HepG2 (cell line): ENCODE measurements at regions not wholly inside any gene's neighbourhood (a gene's known extent, or its start where the extent isn't known, plus 50 kb on each side); places are given as distances from the start of the nearest gene placed in this dataset.

Experiments
- ATAC-seq: fragments of 200-7000 bp; cut with Tn5 transposase; 3 replicates; pipeline ENCODE4 v1.9.1; 2020; ENCODE audit warnings: mild to moderate bottlenecking, moderate library complexity
- BruUV-seq: library from RNA; stranded (reverse); fragments of 400-500 nt; replicated peaks from 2 replicates; lab custom pipeline; 2021; lab: Mats Ljungman, UMichigan
- CTCF ChIA-PET: fragments of 300-600 bp; formaldehyde crosslinking; extraction: SDS; loops from one replicate; lab custom pipeline; 2021; ENCODE audit warnings: low total read pairs, inconsistent platforms, low intra/inter-chr PET ratio; lab: Yijun Ruan, JAX
- POLR2A ChIA-PET: fragments of 350-600 bp; sonication (Branson Sonifier 250); formaldehyde crosslinking; loops from one replicate; lab custom pipeline; 2020; ENCODE audit warnings: antibody characterized with exemption, inconsistent platforms; lab: Yijun Ruan, JAX
- DNase-seq: peaks from one replicate; pipeline ENCODE4 v3.0.0-alpha.2; 2015; ENCODE audit warnings: low spot score
- FAIRE-seq: peaks from 3 replicates; lab custom pipeline; 2011; peaks lifted over from hg19 to GRCh38; lab: Jason Lieb, UNC
- H2AFZ ChIP-seq: one replicate; pipeline ENCODE4 v1.6.1; 2011; ENCODE audit warnings: low read length, inconsistent platforms
- H3K27ac ChIP-seq: fragments of 300-600 bp; 3 replicates; pipeline ENCODE4 v1.8.0; 2011; ENCODE audit warnings: mixed run types, mild to moderate bottlenecking, mixed read lengths, low read length, inconsistent platforms; ENCODE audit not compliant: insufficient read depth; ENCODE audit errors: extremely low read length
- H3K27me3 ChIP-seq, 2 experiments: fragments of 200-600 bp in 1 of 2; 2 replicates in 1 of 2; 3 replicates in 1 of 2; pipeline versions ENCODE4 v1.6.0 to v1.8.0; 2011; ENCODE audit warnings: low read length in 2 of 2, mild to moderate bottlenecking in 2 of 2, moderate library complexity in 2 of 2, inconsistent platforms in 1 of 2; ENCODE audit not compliant: insufficient read depth in 2 of 2, control insufficient read depth in 1 of 2
- H3K36me3 ChIP-seq, 2 experiments: fragments of 200-600 bp in 1 of 2; replicated peaks in 1 of 2; 2 replicates in 1 of 2; 3 replicates in 1 of 2; pipeline versions ENCODE4 v1.5.1 to v1.8.0; 2011; ENCODE audit warnings: low read length in 2 of 2, inconsistent platforms in 1 of 2; ENCODE audit not compliant: insufficient read depth in 2 of 2, control insufficient read depth in 1 of 2
- H3K4me1 ChIP-seq: 2 replicates; pipeline ENCODE4 v1.5.1; 2012; ENCODE audit warnings: low read length, inconsistent platforms; ENCODE audit not compliant: insufficient read depth
- H3K4me2 ChIP-seq: 2 replicates; pipeline ENCODE4 v1.6.0; 2011; ENCODE audit warnings: low read depth, low read length, inconsistent platforms
- H3K4me3 ChIP-seq, 3 experiments: fragments of 200-600 bp in 1 of 3; sonication (generic), shearing (Covaris generic) in 1 of 3; replicated peaks in 1 of 3; 2 replicates each; pipeline ENCODE4 v1.5.1; 2011 to 2016; ENCODE audit warnings: low read length in 3 of 3, inconsistent platforms in 2 of 3, low read depth in 2 of 3, mild to moderate bottlenecking in 2 of 3, control low read depth in 1 of 3, mixed read lengths in 1 of 3; ENCODE audit not compliant: insufficient read depth in 1 of 3
- H3K79me2 ChIP-seq: one replicate; pipeline ENCODE4 v1.6.1; 2011; ENCODE audit warnings: low read length, inconsistent platforms; ENCODE audit not compliant: insufficient read depth
- H3K9ac ChIP-seq: 2 replicates; pipeline ENCODE4 v1.6.0; 2011; ENCODE audit warnings: mild to moderate bottlenecking, low read depth, low read length, inconsistent platforms; ENCODE audit not compliant: insufficient read depth
- H3K9me3 ChIP-seq: 2 replicates; pipeline ENCODE4 v1.5.1; 2012; ENCODE audit warnings: mild to moderate bottlenecking, low read length
- H4K20me1 ChIP-seq: 2 replicates; pipeline ENCODE4 v1.6.0; 2011; ENCODE audit warnings: inconsistent platforms, mild to moderate bottlenecking, low read length, moderate library complexity; ENCODE audit not compliant: insufficient read depth
- ATF4 ChIP-seq, 2 experiments: fragments of 450-650 bp in 1 of 2; sonication (generic) in 1 of 2; formaldehyde crosslinking; IDR thresholded peaks; 2 replicates each; pipeline versions ENCODE4 v1.5.0 to v1.8.0; 2020 to 2022; ENCODE audit warnings: mild to moderate bottlenecking in 1 of 2, missing genetic modification reagents in 1 of 2
- GABPA ChIP-seq, 2 experiments: IDR thresholded peaks; 2 replicates each; pipeline ENCODE4 v1.6.1; 2011 to 2016; ENCODE audit warnings: low read depth in 2 of 2, low read length in 1 of 2, missing biosample characterization in 1 of 2, missing genetic modification characterization in 1 of 2
- GFI1 ChIP-seq: sonication (generic); formaldehyde crosslinking; IDR thresholded peaks from 2 replicates; pipeline ENCODE4 v1.5.0; 2020; ENCODE audit warnings: missing genetic modification reagents, mild to moderate bottlenecking, borderline replicate concordance
- HNF1A ChIP-seq, 2 experiments: sonication (generic) in 1 of 2; formaldehyde crosslinking in 1 of 2; IDR thresholded peaks; 2 replicates each; pipeline versions ENCODE4 v1.4.0 to v1.6.1; 2016 to 2020; ENCODE audit warnings: borderline replicate concordance in 1 of 2, low read depth in 1 of 2, mild to moderate bottlenecking in 1 of 2, missing genetic modification reagents in 1 of 2
- HNRNPH1 ChIP-seq: fragments of 200-400 bp; formaldehyde crosslinking; optimal IDR thresholded peaks from 2 replicates; pipeline ENCODE3; 2017; ENCODE audit warnings: mild to moderate bottlenecking, low read depth, low read length
- SAP130 ChIP-seq: IDR thresholded peaks from 2 replicates; pipeline ENCODE4 v1.6.1; 2016; ENCODE audit warnings: low read depth
- ZFP1 ChIP-seq: IDR thresholded peaks from 2 replicates; pipeline ENCODE4 v1.6.1; 2016
- ZFP91 ChIP-seq: sonication (generic); formaldehyde crosslinking; IDR thresholded peaks from 2 replicates; pipeline ENCODE4 v1.9.0; 2022; ENCODE audit warnings: missing genetic modification reagents, mild to moderate bottlenecking, borderline replicate concordance
- ZNF276 ChIP-seq: sonication (generic); formaldehyde crosslinking; IDR thresholded peaks from 2 replicates; pipeline ENCODE4 v1.4.0; 2020; ENCODE audit warnings: mild to moderate bottlenecking, low read depth, missing genetic modification reagents
- ZNF747 ChIP-seq: sonication (generic); formaldehyde crosslinking; IDR thresholded peaks from 2 replicates; pipeline ENCODE4 v1.8.1; 2023; ENCODE audit warnings: missing genetic modification reagents, mild to moderate bottlenecking, borderline replicate concordance
- WGBS: methylation state at CpG from one replicate; pipeline ENCODE4 v1.1.6; 2017; ENCODE audit warnings: low lambda C conversion rate; 5-methylcytosine and 5-hydroxymethylcytosine counted together
- in situ Hi-C: cut with HindIII; loops from 2 replicates; pipeline ENCODE4 v1.10.0; 2017; ENCODE audit warnings: low pct_unique_long_range_greater_than_20kb; ENCODE audit not compliant: extremely low pct_ligation_motif_present
- intact Hi-C: fragments of 100-400 bp; cut with micrococcal nuclease; formaldehyde crosslinking; loops from one replicate; pipeline ENCODE4 v1.10.0; 2022; ENCODE audit not compliant: unreplicated experiment

GRCh38 chr5:74995926-74996325, 56.4 kb downstream of the GCNT4 start:
- no peak overlapping the region for H2AFZ ChIP-seq
- H3K4me2 ChIP-seq = no peak overlapping the region
- H3K27me3 ChIP-seq = no peaks in the 10 kb centered on the region
- in situ Hi-C loops (no loop called here), intact Hi-C loops (no loop called here)
- ChIA-PET CTCF (no interaction called here), POLR2A (no interaction called here)
- DNase-seq = no peak
- no TSS peak for BruUV-seq
- no peak for FAIRE-seq
- no peaks in the 10 kb centered on the region for H3K79me2 ChIP-seq
- H3K36me3 ChIP-seq = no peaks in the 10 kb centered on the region
- TF ChIP-seq ATF4 (CRISPR knock-in tag; IDR thresholded peaks at IDR 0.05) = no peak
- no peak for TF ChIP-seq ZNF747 (CRISPR knock-in tag)
- TF ChIP-seq ZFP1 (CRISPR knock-in tag) = no peak
- no peak for TF ChIP-seq GABPA (IDR thresholded peaks at IDR 0.05; ENCODE audit: low read depth, low read length)
- no peak for TF ChIP-seq GABPA (CRISPR knock-in tag; IDR thresholded peaks at IDR 0.05; ENCODE audit: low read depth)
- no peak for TF ChIP-seq HNRNPH1
- TF ChIP-seq GFI1 (CRISPR knock-in tag) = no peak
- no peak for TF ChIP-seq SAP130 (CRISPR knock-in tag)
- TF ChIP-seq ZFP91 = no peak
- TF ChIP-seq ZNF276 (CRISPR knock-in tag) = no peak
- no peak for TF ChIP-seq HNF1A (IDR thresholded peaks at IDR 0.05; ENCODE audit: low read depth)
- no peak for TF ChIP-seq HNF1A (CRISPR knock-in tag; IDR thresholded peaks at IDR 0.05; ENCODE audit: borderline replicate concordance)
- H3K9ac ChIP-seq = no peak overlapping the region
- no peak overlapping the region for H3K4me3 ChIP-seq
- no peak overlapping the region for H3K27ac ChIP-seq
- no peaks in the 10 kb centered on the region for H3K9me3 ChIP-seq
- 21% methylated on average over 1 of the region's 1 CpG for whole genome bisulfite sequencing
- no peaks in the 10 kb centered on the region for H4K20me1 ChIP-seq
- ATAC-seq = no peak
- H3K4me1 ChIP-seq = peaks cover 22% of the 10 kb centered on the region
